HEK293T (cell line): ENCODE measurements at regions not wholly inside any gene's neighbourhood (a gene's known extent, or its start where the extent isn't known, plus 50 kb on each side); places are given as distances from the start of the nearest gene placed in this dataset.

Experiments
- ARNT ChIP-seq: fragments of 450-650 bp; IDR thresholded peaks from 2 replicates; pipeline ENCODE4 v1.6.1; 2017; ENCODE audit warnings: mild to moderate bottlenecking
- BHLHE40 ChIP-seq: fragments of 450-650 bp; IDR thresholded peaks from 2 replicates; pipeline ENCODE4 v1.6.1; 2016; ENCODE audit warnings: mild to moderate bottlenecking, moderate library complexity, borderline replicate concordance
- ELF4 ChIP-seq: fragments of 450-650 bp; IDR thresholded peaks from 2 replicates; pipeline ENCODE4 v1.6.1; 2017; ENCODE audit warnings: antibody characterized with exemption
- FOXA1 ChIP-seq: fragments of 450-650 bp; IDR thresholded peaks from 2 replicates; pipeline ENCODE4 v1.6.1; 2016; ENCODE audit warnings: mild to moderate bottlenecking
- FOXK2 ChIP-seq: fragments of 450-650 bp; IDR thresholded peaks from 2 replicates; pipeline ENCODE4 v1.6.1; 2016; ENCODE audit warnings: mild to moderate bottlenecking
- FOXM1 ChIP-seq: fragments of 450-650 bp; IDR thresholded peaks from 2 replicates; pipeline ENCODE4 v1.6.1; 2017; ENCODE audit warnings: mild to moderate bottlenecking, borderline replicate concordance
- NFRKB ChIP-seq: fragments of 450-650 bp; IDR thresholded peaks from 2 replicates; pipeline ENCODE4 v1.6.1; 2016; ENCODE audit warnings: mild to moderate bottlenecking, moderate library complexity
- PKNOX1 ChIP-seq: fragments of 450-650 bp; IDR thresholded peaks from 2 replicates; pipeline ENCODE4 v1.6.1; 2016
- SP1 ChIP-seq: fragments of 450-650 bp; IDR thresholded peaks from 2 replicates; pipeline ENCODE4 v1.6.1; 2017
- SUZ12 ChIP-seq: fragments of 450-650 bp; IDR thresholded peaks from 2 replicates; pipeline ENCODE4 v1.6.1; 2016; ENCODE audit warnings: mild to moderate bottlenecking
- TARDBP ChIP-seq: fragments of 450-650 bp; IDR thresholded peaks from 2 replicates; pipeline ENCODE4 v1.6.1; 2016

- no peak for TF ChIP-seq ARNT
- no peak for TF ChIP-seq SUZ12
- no peak for TF ChIP-seq FOXM1
- TF ChIP-seq ELF4 = no peak
- no peak for TF ChIP-seq FOXK2
- no peak for TF ChIP-seq BHLHE40
- no peak for TF ChIP-seq TARDBP
- no peak for TF ChIP-seq PKNOX1
- TF ChIP-seq SP1 = no peak
- TF ChIP-seq FOXA1 = no peak
- TF ChIP-seq NFRKB = no peak
Observed at GRCh38 chr9:113715086-113715485, 161.0 kb upstream of the ZNF618 start.
